NB4 (cell line): ENCODE measurements at regions not wholly inside any gene's neighbourhood (a gene's known extent, or its start where the extent isn't known, plus 50 kb on each side); places are given as distances from the start of the nearest gene placed in this dataset.

Experiments
- POLR2A ChIP-seq: IDR thresholded peaks from 2 replicates; pipeline ENCODE4 v1.6.1; 2011; ENCODE audit warnings: mild to moderate bottlenecking; ENCODE audit not compliant: insufficient read length; ENCODE audit errors: extremely low read depth
- TF ChIP-seq, protein P1 (sequence below): IDR thresholded peaks from one replicate; pipeline ENCODE4 v1.5.1; 2012; ENCODE audit warnings: low read depth, low read length

- TF ChIP-seq, protein P1, sequence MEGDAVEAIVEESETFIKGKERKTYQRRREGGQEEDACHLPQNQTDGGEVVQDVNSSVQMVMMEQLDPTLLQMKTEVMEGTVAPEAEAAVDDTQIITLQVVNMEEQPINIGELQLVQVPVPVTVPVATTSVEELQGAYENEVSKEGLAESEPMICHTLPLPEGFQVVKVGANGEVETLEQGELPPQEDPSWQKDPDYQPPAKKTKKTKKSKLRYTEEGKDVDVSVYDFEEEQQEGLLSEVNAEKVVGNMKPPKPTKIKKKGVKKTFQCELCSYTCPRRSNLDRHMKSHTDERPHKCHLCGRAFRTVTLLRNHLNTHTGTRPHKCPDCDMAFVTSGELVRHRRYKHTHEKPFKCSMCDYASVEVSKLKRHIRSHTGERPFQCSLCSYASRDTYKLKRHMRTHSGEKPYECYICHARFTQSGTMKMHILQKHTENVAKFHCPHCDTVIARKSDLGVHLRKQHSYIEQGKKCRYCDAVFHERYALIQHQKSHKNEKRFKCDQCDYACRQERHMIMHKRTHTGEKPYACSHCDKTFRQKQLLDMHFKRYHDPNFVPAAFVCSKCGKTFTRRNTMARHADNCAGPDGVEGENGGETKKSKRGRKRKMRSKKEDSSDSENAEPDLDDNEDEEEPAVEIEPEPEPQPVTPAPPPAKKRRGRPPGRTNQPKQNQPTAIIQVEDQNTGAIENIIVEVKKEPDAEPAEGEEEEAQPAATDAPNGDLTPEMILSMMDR = no peak
- TF ChIP-seq POLR2A = no peak
Observed at GRCh38 chr15:96176831-96177230, 153.7 kb upstream of the NR2F2 start.
